SU-DHL-6 (cell line): ENCODE measurements at regions not wholly inside any gene's neighbourhood (a gene's known extent, or its start where the extent isn't known, plus 50 kb on each side); places are given as distances from the start of the nearest gene placed in this dataset.

ENCODE experiments used
- H2AFZ ChIP-seq: fragments of 200-600 bp; sonication (generic); 2 replicates; pipeline ENCODE4 v1.6.1; 2014; ENCODE audit warnings: low read depth, mild to moderate bottlenecking, moderate library complexity, mixed read lengths, antibody characterized with exemption, low read length; ENCODE audit not compliant: severe bottlenecking
- H3F3A ChIP-seq: fragments of 200-600 bp; shearing (Covaris generic); 2 replicates; pipeline ENCODE4 v1.6.0; 2016; ENCODE audit warnings: antibody characterized with exemption, mild to moderate bottlenecking; ENCODE audit not compliant: insufficient read depth
- H3K27ac ChIP-seq: fragments of 200-600 bp; sonication (generic); 2 replicates; pipeline ENCODE4 v1.5.1; 2016; ENCODE audit warnings: low read depth, mild to moderate bottlenecking, low read length, moderate library complexity, mixed read lengths
- H3K27me3 ChIP-seq: fragments of 200-600 bp; sonication (generic), shearing (Covaris generic); 2 replicates; pipeline ENCODE4 v1.6.0; 2014; ENCODE audit warnings: mild to moderate bottlenecking, low read length
- H3K36me3 ChIP-seq: fragments of 200-600 bp; sonication (generic); 2 replicates; pipeline ENCODE4 v1.6.1; 2014; ENCODE audit warnings: mild to moderate bottlenecking, low read length, mixed read lengths
- H3K4me2 ChIP-seq: fragments of 300-600, 200-600 bp; shearing (Covaris generic), sonication (generic); 2 replicates; pipeline ENCODE4 v1.6.0; 2014; ENCODE audit warnings: low read length, low read depth, mild to moderate bottlenecking; ENCODE audit not compliant: poor library complexity, severe bottlenecking
- H3K4me3 ChIP-seq: fragments of 200-600 bp; sonication (generic); 2 replicates; pipeline ENCODE4 v1.5.1; 2014; ENCODE audit warnings: antibody characterized with exemption, low read length, mild to moderate bottlenecking, mixed read lengths; ENCODE audit not compliant: insufficient read depth, poor library complexity, severe bottlenecking
- H3K79me2 ChIP-seq: fragments of 200-600 bp; sonication (generic); 2 replicates; pipeline ENCODE4 v1.6.1; 2014; ENCODE audit warnings: mild to moderate bottlenecking, low read length, moderate library complexity; ENCODE audit not compliant: insufficient read depth
- H3K9ac ChIP-seq: fragments of 200-600 bp; sonication (generic); 2 replicates; pipeline ENCODE4 v1.7.0; 2014; ENCODE audit warnings: mild to moderate bottlenecking, low read length
- H3K9me2 ChIP-seq: fragments of 200-600 bp; sonication (generic); replicated peaks from 2 replicates; pipeline ENCODE4 v1.6.1; 2014; ENCODE audit warnings: low read length; ENCODE audit not compliant: insufficient read depth
- H3K9me3 ChIP-seq: fragments of 200-600 bp; sonication (generic); 2 replicates; pipeline ENCODE4 v1.6.1; 2014; ENCODE audit warnings: low read length, mixed read lengths; ENCODE audit not compliant: insufficient read depth
- H4K20me1 ChIP-seq: fragments of 200-600 bp; sonication (generic); 2 replicates; pipeline ENCODE4 v1.6.1; 2014; ENCODE audit warnings: low read depth, mild to moderate bottlenecking, antibody characterized with exemption, low read length, moderate library complexity, mixed read lengths
- CTCF ChIP-seq: fragments of 200-600 bp; sonication (generic); IDR thresholded peaks from one replicate; pipeline ENCODE4 v1.5.1; 2017; ENCODE audit warnings: antibody characterized with exemption, mild to moderate bottlenecking, low read length, moderate library complexity; ENCODE audit not compliant: insufficient read depth, poor library complexity, severe bottlenecking
- EZH2phosphoT487 ChIP-seq: fragments of 200-600 bp; sonication (generic), shearing (Covaris generic); conservative IDR thresholded peaks from 2 replicates; pipeline ENCODE4 v1.6.1; 2018; ENCODE audit warnings: mild to moderate bottlenecking, antibody characterized with exemption, low read length, moderate library complexity, mixed read lengths

- no peak overlapping the region for H3K4me3 ChIP-seq
- no peaks in the 10 kb centered on the region for H3K9me3 ChIP-seq
- H2AFZ ChIP-seq = no peak overlapping the region
- H3K4me2 ChIP-seq = no peak overlapping the region
- no peaks in the 10 kb centered on the region for H4K20me1 ChIP-seq
- no peaks in the 10 kb centered on the region for H3K9me2 ChIP-seq
- H3K36me3 ChIP-seq = no peaks in the 10 kb centered on the region
- H3K27me3 ChIP-seq = no peaks in the 10 kb centered on the region
- no peaks in the 10 kb centered on the region for H3F3A ChIP-seq
- H3K79me2 ChIP-seq = no peaks in the 10 kb centered on the region
- no peak overlapping the region for H3K27ac ChIP-seq
- no peak for TF ChIP-seq EZH2phosphoT487
- no peak for TF ChIP-seq CTCF
- no peak overlapping the region for H3K9ac ChIP-seq
Observed at GRCh38 chr6:119655124-119655523, 305.6 kb upstream of the MAN1A1 start.

GRCh38 chr6:119653329-119653728 lies 303.8 kb upstream of the MAN1A1 start:
- no peak overlapping the region for H3K27ac ChIP-seq
- no peak overlapping the region for H3K4me3 ChIP-seq
- no peaks in the 10 kb centered on the region for H3K36me3 ChIP-seq
- H3K9me2 ChIP-seq = no peaks in the 10 kb centered on the region
- no peaks in the 10 kb centered on the region for H3K79me2 ChIP-seq
- no peaks in the 10 kb centered on the region for H3K27me3 ChIP-seq
- no peak for TF ChIP-seq CTCF
- TF ChIP-seq EZH2phosphoT487 = no peak
- H3F3A ChIP-seq = no peaks in the 10 kb centered on the region
- H3K9me3 ChIP-seq = no peaks in the 10 kb centered on the region
- H2AFZ ChIP-seq = no peak overlapping the region
- H3K4me2 ChIP-seq = no peak overlapping the region
- H3K9ac ChIP-seq = no peak overlapping the region
- H4K20me1 ChIP-seq = no peaks in the 10 kb centered on the region

GRCh38 chr6:119649531-119649930 lies 300.0 kb upstream of the MAN1A1 start:
- H4K20me1 ChIP-seq = no peaks in the 10 kb centered on the region
- H3K4me3 ChIP-seq = no peak overlapping the region
- no peaks in the 10 kb centered on the region for H3K36me3 ChIP-seq
- no peaks in the 10 kb centered on the region for H3K9me3 ChIP-seq
- H3K9ac ChIP-seq = no peak overlapping the region
- H3K9me2 ChIP-seq = no peaks in the 10 kb centered on the region
- no peak for TF ChIP-seq EZH2phosphoT487
- no peak for TF ChIP-seq CTCF
- H3K4me2 ChIP-seq = no peak overlapping the region
- no peaks in the 10 kb centered on the region for H3K27me3 ChIP-seq
- H3K27ac ChIP-seq = no peak overlapping the region
- no peaks in the 10 kb centered on the region for H3K79me2 ChIP-seq
- H2AFZ ChIP-seq = no peak overlapping the region
- no peaks in the 10 kb centered on the region for H3F3A ChIP-seq
